Thymus (tissue), 11 donors: ENCODE measurements at regions not wholly inside any gene's neighbourhood (a gene's known extent, or its start where the extent isn't known, plus 50 kb on each side); places are given as distances from the start of the nearest gene placed in this dataset.

Experiments
- DNase-seq, 9 donors: peaks; one replicate each; pipeline ENCODE4 v3.0.0-alpha.2; 2013; ENCODE audit warnings: low spot score in 9 of 9, low read depth in 6 of 9, missing footprints in 1 of 9
- H3K27ac ChIP-seq, 2 donors: one replicate each; pipeline ENCODE4 v1.5.1; 2013; ENCODE audit warnings: control low read depth in 1 of 2, low read depth in 1 of 2, low read length in 1 of 2, mild to moderate bottlenecking in 1 of 2, moderate library complexity in 1 of 2
- H3K27me3 ChIP-seq, 2 donors: one replicate each; pipeline ENCODE4 v1.5.1; 2013; ENCODE audit warnings: low read length in 1 of 2; ENCODE audit not compliant: control insufficient read depth in 2 of 2, insufficient read depth in 1 of 2
- H3K36me3 ChIP-seq, 2 donors: one replicate each; pipeline ENCODE4 v1.5.1; 2013; ENCODE audit warnings: low read length in 1 of 2, mild to moderate bottlenecking in 1 of 2, moderate library complexity in 1 of 2; ENCODE audit not compliant: control insufficient read depth in 2 of 2, insufficient read depth in 2 of 2
- H3K4me1 ChIP-seq, 2 donors: one replicate each; pipeline ENCODE4 v1.5.1; 2013; ENCODE audit warnings: low read length in 2 of 2; ENCODE audit not compliant: control insufficient read depth in 2 of 2, insufficient read depth in 2 of 2
- H3K4me3 ChIP-seq, 2 donors: one replicate each; pipeline ENCODE4 v1.5.1; 2013; ENCODE audit warnings: low read length in 2 of 2, control low read depth in 1 of 2, mild to moderate bottlenecking in 1 of 2
- H3K9me3 ChIP-seq, 2 donors: one replicate each; pipeline ENCODE4 v1.5.1; 2013; ENCODE audit warnings: low read length in 1 of 2, mild to moderate bottlenecking in 1 of 2; ENCODE audit not compliant: control insufficient read depth in 2 of 2, insufficient read depth in 1 of 2
- WGBS: extraction: QIAGEN DNeasy Blood & Tissue Kit; methylation state at CpG from one replicate; pipeline ENCODE4 v1.1.7; 2013; 5-methylcytosine and 5-hydroxymethylcytosine counted together
- donor health status: healthy.

DNA sequence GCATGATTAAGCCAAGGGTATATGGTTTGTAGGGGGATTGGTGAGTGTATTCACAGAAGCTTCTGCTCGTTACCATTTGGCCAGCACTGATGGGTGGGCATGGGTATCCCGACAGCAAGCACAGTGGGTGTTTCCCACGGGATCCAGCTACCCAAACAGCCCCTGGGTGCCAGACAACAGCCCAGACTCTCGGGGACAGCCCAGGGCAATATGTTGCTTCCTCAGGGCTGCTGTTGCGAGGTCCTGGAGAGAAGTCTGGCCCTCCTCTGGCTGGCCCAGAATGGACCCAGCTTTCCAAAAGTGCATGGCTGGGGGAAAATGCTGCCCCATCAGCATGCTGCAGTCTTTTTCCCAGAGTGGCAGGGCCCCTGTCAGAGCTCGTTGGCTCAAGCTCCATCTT, 247.0 kb downstream of the IRX1 start:
- Histone ChIP-seq H3K9me3 (peaks cover 0 to 10% of the 10 kb centered on the region in 2 donors), H3K27me3 (no peaks in the 10 kb centered on the region), H3K27ac (no peak overlapping the region), H3K36me3 (no peaks in the 10 kb centered on the region), H3K4me3 (no peak overlapping the region), H3K4me1 (peaks cover 0 to 27% of the 10 kb centered on the region in 2 donors)
- 94% methylated on average over 6 of the region's 6 CpGs for WGBS
- no peak for DNase-seq

DNA sequence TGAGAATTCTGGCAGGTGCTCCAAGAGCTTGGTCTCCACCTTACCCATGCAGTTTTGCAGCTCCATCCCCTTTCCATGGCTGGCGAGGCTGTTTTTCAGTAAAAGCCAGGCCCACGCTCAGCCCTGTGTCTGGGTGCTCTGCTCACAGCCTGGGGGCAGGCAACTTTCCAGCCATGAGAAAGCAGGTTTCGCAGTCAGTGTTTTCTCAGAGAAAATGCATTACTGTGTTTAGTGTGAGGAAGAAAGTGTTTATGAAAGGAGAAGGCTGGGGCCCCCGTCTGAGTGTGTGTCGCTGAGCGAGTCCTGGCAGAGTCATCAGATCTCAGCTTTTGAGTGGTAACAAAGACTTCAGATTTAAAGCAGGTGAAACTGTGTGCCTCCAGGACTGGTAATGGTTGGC, 248.1 kb downstream of the IRX1 start:
- H3K27ac ChIP-seq = peak overlapping the region in 1 of 2 donors; percentile 83
- H3K9me3 ChIP-seq = peaks cover 0 to 10% of the 10 kb centered on the region in 2 donors
- WGBS = 90% methylated on average over 6 of the region's 6 CpGs
- H3K27me3 ChIP-seq = no peaks in the 10 kb centered on the region
- H3K4me3 ChIP-seq = no peak overlapping the region
- H3K4me1 ChIP-seq = peaks cover 0 to 27% of the 10 kb centered on the region in 2 donors
- no peaks in the 10 kb centered on the region for H3K36me3 ChIP-seq
- DNase-seq = peak in 6 of 9 donors; percentile 13 to 76 (median 51)

- WGBS = 94% methylated on average over 7 of the region's 7 CpGs
- no peaks in the 10 kb centered on the region for H3K36me3 ChIP-seq
- H3K27ac ChIP-seq = no peak overlapping the region
- no peak overlapping the region for H3K4me3 ChIP-seq
- peaks cover 0 to 27% of the 10 kb centered on the region in 2 donors for H3K4me1 ChIP-seq
- peaks cover 0 to 10% of the 10 kb centered on the region in 2 donors for H3K9me3 ChIP-seq
- H3K27me3 ChIP-seq = no peaks in the 10 kb centered on the region
- no peak for DNase-seq
Observed at GRCh38 chr5:3844266-3844665, 248.6 kb downstream of the IRX1 start.

- H3K36me3 ChIP-seq = no peaks in the 10 kb centered on the region
- no peak for DNase-seq
- H3K27ac ChIP-seq = no peak overlapping the region
- H3K27me3 ChIP-seq = no peaks in the 10 kb centered on the region
- WGBS = 98% methylated on average over 5 of the region's 5 CpGs
- H3K4me1 ChIP-seq = peaks cover 0 to 24% of the 10 kb centered on the region in 2 donors
- peaks cover 0 to 10% of the 10 kb centered on the region in 2 donors for H3K9me3 ChIP-seq
- no peak overlapping the region for H3K4me3 ChIP-seq
Observed at GRCh38 chr5:3845230-3845629, 249.6 kb downstream of the IRX1 start.

GRCh38 chr5:3852161-3852916, 256.7 kb downstream of the IRX1 start:
- no peak for DNase-seq
- no peak overlapping the region for H3K27ac ChIP-seq
- H3K4me1 ChIP-seq = peaks cover 2 to 13% of the 10 kb centered on the region in 2 donors
- H3K9me3 ChIP-seq = peaks cover 0 to 1% of the 10 kb centered on the region in 2 donors
- H3K36me3 ChIP-seq = no peaks in the 10 kb centered on the region
- 94% methylated on average over 13 of the region's 13 CpGs for WGBS
- H3K4me3 ChIP-seq = no peak overlapping the region
- no peaks in the 10 kb centered on the region for H3K27me3 ChIP-seq

GRCh38 chr5:3853362-3853761, 257.7 kb downstream of the IRX1 start:
- H3K9me3 ChIP-seq = peaks cover 0 to 1% of the 10 kb centered on the region in 2 donors
- 97% methylated on average over 11 of the region's 11 CpGs for WGBS
- no peaks in the 10 kb centered on the region for H3K36me3 ChIP-seq
- no peaks in the 10 kb centered on the region for H3K27me3 ChIP-seq
- no peak overlapping the region for H3K4me3 ChIP-seq
- no peak overlapping the region for H3K27ac ChIP-seq
- no peak for DNase-seq
- H3K4me1 ChIP-seq = peaks cover 10 to 23% of the 10 kb centered on the region in 2 donors

DNA sequence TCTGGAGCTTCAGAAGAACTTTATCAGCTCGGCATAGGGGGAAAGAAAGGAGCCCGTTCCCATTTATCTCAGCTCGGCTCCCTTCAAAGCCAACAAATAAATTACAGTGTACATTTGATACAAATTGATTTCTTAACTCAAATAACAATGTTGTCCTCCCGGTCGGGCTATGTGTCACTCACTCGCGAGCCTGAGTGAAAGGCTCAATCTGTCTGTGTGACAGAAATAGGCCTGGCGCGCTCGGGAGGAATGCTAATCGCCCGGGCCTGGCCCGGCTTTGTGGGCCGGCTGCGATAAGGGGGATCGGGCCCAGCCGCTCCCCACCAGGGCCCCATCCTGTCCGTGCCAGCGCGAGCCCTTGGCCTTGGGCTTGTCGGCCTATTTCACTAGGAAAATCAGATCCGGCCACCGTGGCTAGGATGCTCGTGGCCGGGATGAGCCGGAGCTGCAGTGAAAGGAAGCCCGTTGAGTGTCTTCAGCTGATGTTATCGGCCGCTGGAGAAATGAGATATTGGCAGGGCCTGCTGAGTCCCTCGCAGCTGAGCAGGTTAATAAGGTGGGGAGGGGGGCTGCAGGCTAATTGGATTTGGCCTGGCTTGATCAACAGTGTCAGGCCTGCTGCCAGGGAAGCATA, 258.7 kb downstream of the IRX1 start:
- no peak overlapping the region for H3K4me3 ChIP-seq
- no peaks in the 10 kb centered on the region for H3K27me3 ChIP-seq
- H3K4me1 ChIP-seq = peaks cover 16 to 33% of the 10 kb centered on the region in 2 donors
- 92% methylated on average over 30 of the region's 30 CpGs for WGBS
- peaks cover under 1 to 1% of the 10 kb centered on the region in 2 donors for H3K9me3 ChIP-seq
- no peak for DNase-seq
- H3K36me3 ChIP-seq = no peaks in the 10 kb centered on the region
- H3K27ac ChIP-seq = no peak overlapping the region

DNA sequence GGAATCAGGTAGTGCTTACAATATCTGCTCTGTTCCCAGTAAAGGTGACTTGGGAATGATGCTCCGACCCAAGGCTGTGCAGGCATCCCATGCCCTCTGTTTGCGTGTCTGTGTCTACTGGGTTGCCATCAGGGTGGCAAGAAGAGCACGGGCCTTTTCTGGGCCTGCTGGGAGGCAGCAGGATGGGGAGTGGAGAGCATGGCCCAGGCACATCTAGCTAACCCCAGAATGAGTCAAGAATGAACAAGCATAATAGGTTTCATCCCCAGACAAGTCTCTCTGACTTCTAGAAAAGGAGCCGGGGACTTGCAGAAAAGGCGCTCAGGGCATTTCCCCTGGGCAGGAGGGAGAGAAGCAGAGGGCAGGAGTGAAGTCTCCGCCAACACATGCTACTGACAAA, 260.4 kb downstream of the IRX1 start:
- no peak for DNase-seq
- Histone ChIP-seq H3K36me3 (no peaks in the 10 kb centered on the region), H3K9me3 (peaks cover 1 to 8% of the 10 kb centered on the region in 2 donors), H3K27ac (no peak overlapping the region), H3K4me3 (no peak overlapping the region), H3K4me1 (peaks cover 16 to 46% of the 10 kb centered on the region in 2 donors), H3K27me3 (no peaks in the 10 kb centered on the region)
- WGBS = 97% methylated on average over 6 of the region's 6 CpGs

DNA sequence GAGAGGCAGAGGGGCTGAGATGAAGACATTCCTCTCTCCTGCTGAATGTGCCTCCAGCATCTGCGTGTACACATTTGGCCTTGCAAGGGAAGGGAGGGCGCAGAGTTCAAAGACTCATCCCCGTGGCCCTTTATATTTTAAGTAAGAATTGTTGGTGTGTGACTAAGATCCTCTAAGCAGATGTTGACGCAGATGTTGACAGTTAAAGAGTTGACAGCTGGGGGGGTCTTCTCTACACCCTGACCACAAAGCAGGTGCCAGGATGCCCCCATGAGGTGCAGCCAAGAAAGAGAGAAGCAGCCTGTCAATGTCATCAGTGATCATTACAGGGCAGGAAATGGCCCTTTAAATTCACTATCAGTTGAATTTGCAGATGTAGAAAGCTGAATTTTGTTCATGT, 262.9 kb downstream of the IRX1 start:
- no peaks in the 10 kb centered on the region for H3K36me3 ChIP-seq
- H3K27ac ChIP-seq = peak overlapping the region in 1 of 2 donors; percentile 89
- peaks cover 4 to 16% of the 10 kb centered on the region in 2 donors for H3K9me3 ChIP-seq
- H3K27me3 ChIP-seq = no peaks in the 10 kb centered on the region
- H3K4me3 ChIP-seq = no peak overlapping the region
- DNase-seq = peak; percentile 65 to 96 (median 86)
- H3K4me1 ChIP-seq = peaks cover 16 to 43% of the 10 kb centered on the region in 2 donors
- WGBS = 6% methylated on average over 4 of the region's 4 CpGs
